ENCODE measurements at regions not wholly inside any gene's neighbourhood (a gene's known extent, or its start where the extent isn't known, plus 50 kb on each side); places are given as distances from the start of the nearest gene placed in this dataset.

DNA sequence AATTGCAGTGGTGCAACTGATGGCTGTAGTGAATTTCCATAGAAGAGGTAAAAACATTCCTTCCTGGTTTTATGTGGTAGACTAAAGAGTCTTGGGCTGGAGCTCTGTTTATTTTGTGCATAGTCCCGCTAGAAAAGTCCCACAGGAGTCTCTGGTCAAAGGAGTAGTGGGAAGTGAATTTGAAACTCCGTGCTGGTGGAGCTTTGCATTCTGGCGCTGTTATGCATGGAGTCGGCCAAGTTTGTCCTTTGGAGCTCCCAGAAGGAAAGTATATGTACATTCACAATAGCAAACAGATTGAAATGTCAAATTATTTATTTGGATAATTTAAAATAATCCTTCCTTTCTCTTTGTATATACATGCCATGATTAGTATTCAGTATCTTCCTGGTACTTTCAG is 296.5 kb downstream of the LMO7 start:
- TF ChIP-seq, protein P1, sequence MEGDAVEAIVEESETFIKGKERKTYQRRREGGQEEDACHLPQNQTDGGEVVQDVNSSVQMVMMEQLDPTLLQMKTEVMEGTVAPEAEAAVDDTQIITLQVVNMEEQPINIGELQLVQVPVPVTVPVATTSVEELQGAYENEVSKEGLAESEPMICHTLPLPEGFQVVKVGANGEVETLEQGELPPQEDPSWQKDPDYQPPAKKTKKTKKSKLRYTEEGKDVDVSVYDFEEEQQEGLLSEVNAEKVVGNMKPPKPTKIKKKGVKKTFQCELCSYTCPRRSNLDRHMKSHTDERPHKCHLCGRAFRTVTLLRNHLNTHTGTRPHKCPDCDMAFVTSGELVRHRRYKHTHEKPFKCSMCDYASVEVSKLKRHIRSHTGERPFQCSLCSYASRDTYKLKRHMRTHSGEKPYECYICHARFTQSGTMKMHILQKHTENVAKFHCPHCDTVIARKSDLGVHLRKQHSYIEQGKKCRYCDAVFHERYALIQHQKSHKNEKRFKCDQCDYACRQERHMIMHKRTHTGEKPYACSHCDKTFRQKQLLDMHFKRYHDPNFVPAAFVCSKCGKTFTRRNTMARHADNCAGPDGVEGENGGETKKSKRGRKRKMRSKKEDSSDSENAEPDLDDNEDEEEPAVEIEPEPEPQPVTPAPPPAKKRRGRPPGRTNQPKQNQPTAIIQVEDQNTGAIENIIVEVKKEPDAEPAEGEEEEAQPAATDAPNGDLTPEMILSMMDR (IDR thresholded peaks at IDR 0.05; ENCODE audit: control extremely low read depth in 1 of 3, insufficient read depth in 1 of 3, low read depth in 1 of 3, low read length in 3 of 3) = no peak
- TF ChIP-seq POLR2A (IDR thresholded peaks at IDR 0.05; ENCODE audit: control extremely low read depth in 1 of 2, low read depth in 2 of 2, low read length in 2 of 2) = no peak

All from H1 (cell line).